ENCODE measurements at regions not wholly inside any gene's neighbourhood (a gene's known extent, or its start where the extent isn't known, plus 50 kb on each side); places are given as distances from the start of the nearest gene placed in this dataset.

DNA sequence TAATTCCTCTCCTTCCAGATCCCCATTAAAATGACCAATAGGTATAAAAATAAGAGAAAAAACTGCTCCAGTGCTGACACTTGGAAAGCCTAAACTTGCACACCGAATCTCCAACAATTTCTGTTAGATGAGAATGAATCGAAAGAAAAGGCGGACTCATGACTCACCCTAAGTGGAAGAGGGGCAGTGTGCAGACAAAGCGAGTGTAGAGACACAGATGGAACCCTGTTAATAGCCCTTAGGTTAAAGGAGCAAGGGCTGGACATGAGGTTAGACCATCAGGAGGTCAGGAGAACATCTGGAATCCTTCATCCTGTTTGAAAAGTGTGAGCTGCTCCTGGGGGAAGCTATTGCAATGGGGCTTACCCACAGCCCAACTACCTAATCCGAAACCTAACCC is 103.4 kb upstream of the GLI3 start:
- peak overlapping the region; percentile 4 for H3K4me3 Mint-ChIP-seq
- H3K27ac Mint-ChIP-seq (ENCODE audit: unreplicated experiment) = peak overlapping the region; percentile 89
- no peak for DNase-seq (ENCODE audit: low read depth, low spot score)
- no peaks in the 10 kb centered on the region for H3K27me3 Mint-ChIP-seq (ENCODE audit: low read depth)
- H3K9me3 Mint-ChIP-seq = no peaks in the 10 kb centered on the region
- H3K4me1 Mint-ChIP-seq = peaks cover 68% of the 10 kb centered on the region
- no peak for TF ChIP-seq CTCF (conservative IDR thresholded peaks at IDR 0.05)
- H3K36me3 Mint-ChIP-seq (ENCODE audit: low read depth) = no peaks in the 10 kb centered on the region

DNA sequence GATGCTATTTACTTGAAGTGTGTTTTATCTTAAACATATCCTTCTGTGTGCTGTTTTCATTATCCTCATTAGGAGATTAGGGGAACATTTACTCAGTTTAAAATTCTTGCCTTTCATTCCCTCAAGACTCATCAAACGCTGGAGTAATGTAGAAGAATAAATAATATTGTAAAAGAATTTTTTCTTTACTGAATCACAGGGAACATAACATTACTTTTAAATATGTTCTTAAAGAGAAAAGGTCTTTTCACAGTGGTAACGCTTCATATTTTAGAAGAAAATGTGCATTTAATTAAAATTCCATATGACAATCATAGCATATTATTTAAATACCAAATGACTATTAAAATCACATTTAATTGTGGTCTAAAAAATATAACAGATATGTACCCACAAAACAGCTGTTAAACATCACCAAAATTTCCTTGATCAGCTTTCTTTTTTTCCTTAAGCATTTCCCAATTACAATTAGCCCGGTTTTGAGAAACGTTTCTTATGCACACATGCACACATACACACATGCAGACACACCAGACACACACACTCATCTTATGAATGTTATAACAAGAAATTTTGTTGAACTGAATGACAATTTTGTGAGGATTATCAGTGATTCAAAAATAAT is 102.0 kb upstream of the GLI3 start:
- no peak for TF ChIP-seq CTCF (conservative IDR thresholded peaks at IDR 0.05)
- H3K4me1 Mint-ChIP-seq = peaks cover 68% of the 10 kb centered on the region
- H3K9me3 Mint-ChIP-seq = no peaks in the 10 kb centered on the region
- no peaks in the 10 kb centered on the region for H3K27me3 Mint-ChIP-seq (ENCODE audit: low read depth)
- peak overlapping the region; percentile 96 for H3K27ac Mint-ChIP-seq (ENCODE audit: unreplicated experiment)
- H3K4me3 Mint-ChIP-seq = peak overlapping the region; percentile 42
- no peak for DNase-seq (ENCODE audit: low read depth, low spot score)
- no peaks in the 10 kb centered on the region for H3K36me3 Mint-ChIP-seq (ENCODE audit: low read depth)

DNA sequence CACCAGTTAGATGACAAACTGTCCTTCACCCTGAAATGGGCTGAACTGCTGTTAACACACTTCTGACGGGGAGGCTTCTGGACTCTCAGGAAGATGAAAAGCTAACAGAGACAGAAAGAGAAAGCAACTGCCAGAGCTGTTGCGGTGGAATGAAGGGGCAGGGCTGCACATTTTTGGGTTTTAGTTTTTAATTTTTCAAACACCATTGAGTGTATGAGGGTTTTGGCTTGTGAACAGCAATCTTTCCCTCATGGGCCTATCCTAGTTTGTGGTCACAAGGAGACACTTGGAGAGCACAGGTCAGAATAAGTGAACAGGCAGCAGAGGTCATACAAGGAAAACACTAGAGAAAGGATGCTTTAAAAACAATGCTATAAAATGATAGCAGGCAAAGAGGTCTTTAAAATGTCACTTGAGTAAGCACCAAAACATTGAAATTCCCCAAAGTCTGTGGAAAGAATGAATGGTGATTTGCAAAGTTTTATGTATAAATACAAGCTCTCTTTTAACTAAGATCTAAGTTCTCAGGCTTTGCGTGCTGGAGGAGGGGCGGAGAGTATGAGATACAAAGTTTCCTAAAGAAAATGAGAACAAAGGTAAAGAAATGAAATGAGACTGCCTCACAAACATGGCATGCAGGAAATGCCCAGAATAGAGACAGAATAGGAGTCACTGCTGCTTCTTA is 101.4 kb upstream of the GLI3 start:
- Mint-ChIP-seq H3K27ac (ENCODE audit: unreplicated experiment) (peak overlapping the region; percentile 96), H3K4me1 (peaks cover 62% of the 10 kb centered on the region), H3K36me3 (ENCODE audit: low read depth) (no peaks in the 10 kb centered on the region), H3K27me3 (ENCODE audit: low read depth) (no peaks in the 10 kb centered on the region), H3K4me3 (peak overlapping the region; percentile 42), H3K9me3 (no peaks in the 10 kb centered on the region)
- DNase-seq (ENCODE audit: low read depth, low spot score) = no peak
- no peak for TF ChIP-seq CTCF (conservative IDR thresholded peaks at IDR 0.05)

- Mint-ChIP-seq H3K9me3 (peaks cover 6% of the 10 kb centered on the region), H3K27me3 (ENCODE audit: low read depth) (no peaks in the 10 kb centered on the region), H3K4me3 (no peak overlapping the region), H3K27ac (ENCODE audit: unreplicated experiment) (no peak overlapping the region), H3K36me3 (ENCODE audit: low read depth) (peaks cover 6% of the 10 kb centered on the region), H3K4me1 (peaks cover 52% of the 10 kb centered on the region)
- DNase-seq (ENCODE audit: low read depth, low spot score) = no peak
- no peak for TF ChIP-seq CTCF (conservative IDR thresholded peaks at IDR 0.05)
Observed at GRCh38 chr7:42337225-42337905, 100.4 kb upstream of the GLI3 start.

DNA sequence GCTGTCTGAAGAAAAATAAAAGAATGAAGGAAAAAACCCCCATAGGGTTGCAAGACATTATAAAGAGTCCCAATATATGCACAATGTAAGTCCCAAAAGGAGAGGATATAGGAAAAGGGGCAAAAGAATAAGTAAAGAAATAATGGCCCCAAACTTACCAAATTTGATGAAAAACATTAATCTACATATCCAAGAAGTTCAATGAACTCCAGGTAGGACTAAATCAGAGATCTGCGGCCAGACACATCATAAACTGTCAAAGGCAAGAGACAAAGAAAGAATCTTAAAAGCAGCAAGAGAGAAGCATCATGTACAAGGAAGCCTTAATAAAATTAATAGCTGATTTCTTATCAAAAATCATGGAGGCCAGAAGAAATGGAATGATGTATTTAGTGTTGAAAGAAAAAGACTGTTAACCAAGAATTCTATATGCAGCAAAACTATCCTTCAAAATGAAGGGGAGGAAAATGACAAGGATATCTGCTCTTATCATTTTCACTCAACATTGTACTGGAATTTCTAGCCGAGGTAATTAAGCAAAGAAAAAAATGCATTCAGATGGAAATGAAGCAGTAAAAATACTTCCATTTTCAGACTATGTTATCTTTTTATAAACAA is 95.7 kb upstream of the GLI3 start:
- TF ChIP-seq CTCF (conservative IDR thresholded peaks at IDR 0.05) = no peak
- DNase-seq (ENCODE audit: low read depth, low spot score) = no peak
- Mint-ChIP-seq H3K27me3 (ENCODE audit: low read depth) (no peaks in the 10 kb centered on the region), H3K27ac (ENCODE audit: unreplicated experiment) (no peak overlapping the region), H3K36me3 (ENCODE audit: low read depth) (peaks cover 9% of the 10 kb centered on the region), H3K4me1 (peaks cover 8% of the 10 kb centered on the region), H3K4me3 (no peak overlapping the region), H3K9me3 (peaks cover 10% of the 10 kb centered on the region)
